ENCODE measurements at regions not wholly inside any gene's neighbourhood (a gene's known extent, or its start where the extent isn't known, plus 50 kb on each side); places are given as distances from the start of the nearest gene placed in this dataset.

- Histone ChIP-seq H3K9me3 (ENCODE audit: low read depth, low read length) (no peaks in the 10 kb centered on the region), H3K4me1 (ENCODE audit: insufficient read depth, low read length) (no peaks in the 10 kb centered on the region), H3K4me3 (ENCODE audit: low read length) (no peak overlapping the region), H3K27me3 (ENCODE audit: insufficient read depth, low read length) (no peaks in the 10 kb centered on the region)
Measured at GRCh38 chr3:124115279-124115678, 123.4 kb upstream of the ROPN1 start.

GRCh38 chr3:124115956-124116355 lies 124.0 kb upstream of the ROPN1 start:
- Histone ChIP-seq H3K9me3 (ENCODE audit: low read depth, low read length) (no peaks in the 10 kb centered on the region), H3K4me1 (ENCODE audit: insufficient read depth, low read length) (no peaks in the 10 kb centered on the region), H3K4me3 (ENCODE audit: low read length) (no peak overlapping the region), H3K27me3 (ENCODE audit: insufficient read depth, low read length) (no peaks in the 10 kb centered on the region)

DNA sequence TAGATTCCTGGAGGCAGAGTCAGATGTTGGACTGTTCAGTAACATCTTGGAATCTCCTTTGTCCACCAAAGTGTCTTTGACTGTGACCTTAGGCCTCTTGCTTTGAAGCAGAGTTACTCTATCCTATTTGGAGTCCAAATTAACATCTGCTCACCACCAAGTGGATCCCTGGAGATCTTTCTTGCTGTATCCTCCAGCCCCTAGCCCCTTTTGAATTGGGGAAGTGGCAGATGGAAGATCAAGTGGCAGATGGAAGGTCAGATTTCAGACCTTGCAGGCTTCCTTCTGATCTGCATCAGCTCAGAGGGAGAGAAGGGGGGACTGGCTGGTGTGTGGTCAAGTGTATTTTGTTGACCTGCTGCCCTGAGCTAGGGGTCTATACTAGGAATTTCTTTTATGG lies 125.0 kb upstream of the ROPN1 start:
- no peaks in the 10 kb centered on the region for H3K27me3 ChIP-seq (ENCODE audit: insufficient read depth, low read length)
- no peaks in the 10 kb centered on the region for H3K4me1 ChIP-seq (ENCODE audit: insufficient read depth, low read length)
- H3K4me3 ChIP-seq (ENCODE audit: low read length): no peak overlapping the region
- no peaks in the 10 kb centered on the region for H3K9me3 ChIP-seq (ENCODE audit: low read depth, low read length)

DNA sequence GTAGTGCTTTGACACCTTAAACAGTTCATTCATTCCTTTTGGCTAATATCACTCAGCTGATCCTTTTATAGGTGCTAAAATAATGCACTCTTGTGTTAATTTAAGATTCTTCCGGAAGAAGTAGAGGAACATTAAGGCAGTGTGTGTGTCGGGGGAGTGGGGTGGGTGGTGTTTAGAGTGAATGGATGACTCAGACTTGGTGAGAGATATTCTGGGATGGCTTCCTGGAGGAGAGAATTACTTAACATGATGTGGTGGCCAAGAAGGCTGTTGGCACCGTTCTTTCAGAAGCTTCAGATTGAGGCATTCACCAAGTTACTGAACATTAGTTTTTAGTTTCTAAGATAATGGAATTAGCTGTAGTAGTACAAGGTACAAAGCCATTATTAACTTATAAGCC lies 125.6 kb upstream of the ROPN1 start:
- no peaks in the 10 kb centered on the region for H3K9me3 ChIP-seq (ENCODE audit: low read depth, low read length)
- H3K4me1 ChIP-seq (ENCODE audit: insufficient read depth, low read length): no peaks in the 10 kb centered on the region
- no peak overlapping the region for H3K4me3 ChIP-seq (ENCODE audit: low read length)
- H3K27me3 ChIP-seq (ENCODE audit: insufficient read depth, low read length): no peaks in the 10 kb centered on the region

DNA sequence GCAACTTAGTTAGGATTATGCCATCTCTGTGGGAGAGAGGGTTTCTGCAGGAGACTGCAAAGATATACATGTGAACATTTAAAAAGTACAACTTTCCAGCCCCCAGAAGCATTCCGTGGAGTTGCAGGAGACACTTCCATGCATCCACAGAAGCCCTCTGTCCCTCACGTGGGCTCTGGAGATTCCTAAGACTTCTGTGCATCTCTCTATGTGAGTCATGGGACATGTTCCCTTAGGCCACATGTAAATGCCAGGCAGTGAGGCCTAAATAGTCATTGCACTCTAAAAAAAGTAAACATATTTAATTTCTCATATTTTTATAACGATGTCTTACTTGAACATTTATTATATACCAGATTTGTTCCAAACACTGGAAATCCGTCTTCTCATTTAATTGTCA lies 126.5 kb upstream of the ROPN1 start:
- Histone ChIP-seq H3K4me3 (ENCODE audit: low read length) (no peak overlapping the region), H3K27me3 (ENCODE audit: insufficient read depth, low read length) (no peaks in the 10 kb centered on the region), H3K9me3 (ENCODE audit: low read depth, low read length) (no peaks in the 10 kb centered on the region)

DNA sequence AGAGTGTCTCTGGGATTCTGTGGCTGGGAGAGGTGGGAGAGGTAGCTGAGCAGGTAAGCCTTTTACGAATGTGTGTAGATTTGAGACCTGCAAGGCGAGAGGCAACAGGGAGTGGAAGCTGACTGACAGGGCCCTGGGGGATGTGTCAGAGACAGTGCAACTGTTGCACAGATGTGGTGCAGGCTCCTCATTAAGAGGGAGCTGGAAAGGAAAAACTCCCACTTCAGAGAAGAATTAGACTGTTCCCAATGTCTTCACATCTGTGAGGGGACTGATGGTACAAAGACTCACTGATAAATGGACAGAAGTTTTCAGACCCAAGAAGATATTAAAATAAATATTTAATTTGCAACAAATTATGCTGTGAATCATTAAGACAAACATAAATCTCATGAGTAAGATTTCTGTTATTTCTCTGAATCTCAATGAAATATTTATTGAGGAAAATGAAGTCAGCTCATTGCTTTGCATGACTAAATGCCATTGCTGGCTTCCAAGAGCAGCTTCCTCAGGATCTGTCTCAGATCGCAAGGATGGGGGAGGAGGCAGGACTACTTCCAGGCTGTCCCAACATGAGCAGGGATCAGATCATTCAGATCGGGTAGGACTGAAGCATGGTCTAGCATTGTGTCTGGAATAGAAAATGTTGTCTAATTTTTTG lies 127.3 kb upstream of the ROPN1 start:
- no peak overlapping the region for H3K4me3 ChIP-seq (ENCODE audit: low read length)
- no peaks in the 10 kb centered on the region for H3K27me3 ChIP-seq (ENCODE audit: insufficient read depth, low read length)
- no peaks in the 10 kb centered on the region for H3K4me1 ChIP-seq (ENCODE audit: insufficient read depth, low read length)
- H3K9me3 ChIP-seq (ENCODE audit: low read depth, low read length): no peaks in the 10 kb centered on the region

More for the DNA sequence above, 126.5 kb upstream of the ROPN1 start:
- H3K4me1 ChIP-seq (ENCODE audit: insufficient read depth, low read length): no peaks in the 10 kb centered on the region

- no peaks in the 10 kb centered on the region for H3K4me1 ChIP-seq (ENCODE audit: insufficient read depth, low read length)
- H3K4me3 ChIP-seq (ENCODE audit: low read length): no peak overlapping the region
- H3K9me3 ChIP-seq (ENCODE audit: low read depth, low read length): no peaks in the 10 kb centered on the region
- no peaks in the 10 kb centered on the region for H3K27me3 ChIP-seq (ENCODE audit: insufficient read depth, low read length)
Measured at GRCh38 chr3:124121379-124122312, 129.7 kb upstream of the ROPN1 start.

DNA sequence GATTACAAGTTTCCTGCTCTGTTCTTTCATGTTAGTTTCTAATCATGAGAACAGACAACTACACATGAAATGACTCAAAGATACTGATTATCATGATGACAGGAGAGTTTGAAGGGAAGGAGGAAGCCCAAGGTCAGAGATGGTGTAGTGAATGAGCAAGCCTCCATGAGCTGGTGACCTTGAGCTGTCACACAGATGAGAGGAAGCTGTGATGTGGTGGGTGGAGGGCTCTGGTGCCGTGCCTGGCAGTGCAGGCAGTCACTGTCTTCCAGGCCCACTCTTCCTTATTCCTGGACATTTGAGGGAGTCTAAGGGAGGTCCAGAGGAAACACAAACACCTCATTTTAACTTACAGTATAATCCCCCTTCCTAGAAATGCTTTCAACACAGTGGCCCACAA lies 133.4 kb upstream of the ROPN1 start:
- no peaks in the 10 kb centered on the region for H3K9me3 ChIP-seq (ENCODE audit: low read depth, low read length)
- H3K4me3 ChIP-seq (ENCODE audit: low read length): no peak overlapping the region
- H3K27me3 ChIP-seq (ENCODE audit: insufficient read depth, low read length): no peaks in the 10 kb centered on the region
- H3K4me1 ChIP-seq (ENCODE audit: insufficient read depth, low read length): no peaks in the 10 kb centered on the region

DNA sequence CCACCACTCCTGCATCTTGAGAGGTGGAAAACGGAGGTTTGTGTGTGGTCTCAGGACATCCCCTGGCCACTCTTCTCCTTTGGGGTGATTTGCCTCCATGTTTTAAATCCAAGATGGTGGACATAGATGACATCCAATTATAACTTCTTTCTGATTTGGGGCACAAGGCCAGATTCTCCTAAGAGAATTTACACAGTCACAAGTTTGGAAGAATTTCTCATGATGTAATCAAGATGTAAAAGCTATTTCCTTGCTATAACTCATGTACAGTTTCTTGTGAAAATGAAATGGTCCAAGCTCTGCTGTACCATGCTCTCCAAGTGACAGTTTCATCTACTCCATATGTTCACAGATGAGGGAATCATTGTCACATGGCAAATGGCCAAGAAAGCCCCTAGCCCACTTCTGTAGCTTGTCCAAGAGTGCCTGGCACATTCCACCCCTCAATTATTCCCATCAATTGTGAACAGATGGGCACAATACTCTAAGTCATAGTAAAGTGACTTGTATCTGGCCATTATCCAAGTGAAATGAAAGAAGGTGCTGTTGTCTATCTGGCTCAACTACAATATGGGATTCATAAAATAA lies 134.6 kb upstream of the ROPN1 start:
- Histone ChIP-seq H3K4me3 (ENCODE audit: low read length) (no peak overlapping the region), H3K9me3 (ENCODE audit: low read depth, low read length) (no peaks in the 10 kb centered on the region), H3K27me3 (ENCODE audit: insufficient read depth, low read length) (no peaks in the 10 kb centered on the region), H3K4me1 (ENCODE audit: insufficient read depth, low read length) (no peaks in the 10 kb centered on the region)

- H3K9me3 ChIP-seq (ENCODE audit: low read depth, low read length): no peaks in the 10 kb centered on the region
- no peak overlapping the region for H3K4me3 ChIP-seq (ENCODE audit: low read length)
- no peaks in the 10 kb centered on the region for H3K4me1 ChIP-seq (ENCODE audit: insufficient read depth, low read length)
- no peaks in the 10 kb centered on the region for H3K27me3 ChIP-seq (ENCODE audit: insufficient read depth, low read length)
Measured at GRCh38 chr3:124131158-124131557, 139.2 kb upstream of the ROPN1 start.

DNA sequence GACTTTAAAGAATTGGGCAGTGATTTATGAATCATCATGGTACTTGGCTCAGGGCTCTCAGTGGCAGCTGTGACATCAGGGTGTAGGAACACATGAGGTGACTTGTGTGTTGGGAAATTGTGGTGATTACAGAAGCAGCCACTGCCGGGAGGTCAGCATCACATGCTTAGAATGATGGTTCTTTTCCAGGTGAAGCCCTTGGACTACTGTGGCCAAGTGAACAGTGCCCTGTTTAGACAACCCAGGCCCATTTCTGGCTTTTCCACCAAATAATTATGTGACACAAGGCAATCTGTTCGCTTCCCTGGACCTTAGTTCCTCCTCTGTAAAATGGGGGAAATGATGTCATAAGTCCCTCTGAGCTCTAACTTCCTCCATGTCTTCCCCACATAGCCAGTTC lies 139.7 kb upstream of the ROPN1 start:
- H3K4me1 ChIP-seq (ENCODE audit: insufficient read depth, low read length): no peaks in the 10 kb centered on the region
- no peak overlapping the region for H3K4me3 ChIP-seq (ENCODE audit: low read length)
- no peaks in the 10 kb centered on the region for H3K27me3 ChIP-seq (ENCODE audit: insufficient read depth, low read length)
- H3K9me3 ChIP-seq (ENCODE audit: low read depth, low read length): no peaks in the 10 kb centered on the region

GRCh38 chr3:124132813-124133212 lies 140.9 kb upstream of the ROPN1 start:
- H3K4me3 ChIP-seq (ENCODE audit: low read length): no peak overlapping the region
- H3K9me3 ChIP-seq (ENCODE audit: low read depth, low read length): no peaks in the 10 kb centered on the region
- no peaks in the 10 kb centered on the region for H3K4me1 ChIP-seq (ENCODE audit: insufficient read depth, low read length)
- H3K27me3 ChIP-seq (ENCODE audit: insufficient read depth, low read length): no peaks in the 10 kb centered on the region

DNA sequence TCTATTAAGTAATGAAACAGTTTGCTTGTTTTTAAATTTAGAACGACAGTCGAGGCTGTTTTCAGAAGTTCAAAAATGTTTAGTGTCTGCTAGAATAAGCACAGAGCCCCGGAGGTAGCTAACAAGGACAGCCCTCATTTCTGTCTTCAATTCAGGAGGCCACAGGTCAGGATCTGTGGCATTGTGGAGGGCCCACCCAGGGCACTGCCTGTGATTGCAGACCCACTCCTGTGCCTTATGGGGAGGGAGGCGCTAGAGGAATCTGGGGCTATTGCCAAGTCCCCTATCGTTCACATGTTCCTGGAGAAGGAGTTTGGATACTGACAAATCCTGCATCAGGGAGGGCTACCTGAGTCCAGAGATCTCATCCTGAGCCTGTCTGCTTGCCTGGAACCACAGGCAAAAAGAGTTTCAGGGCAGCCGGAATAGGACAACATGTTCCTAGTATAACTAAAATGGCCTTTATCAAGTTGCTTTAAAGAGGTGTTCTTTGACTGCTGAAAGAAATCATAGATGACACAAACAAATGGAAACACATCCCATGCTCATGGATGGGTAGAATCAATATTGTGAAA lies 141.5 kb upstream of the ROPN1 start:
- Histone ChIP-seq H3K4me3 (ENCODE audit: low read length) (no peak overlapping the region), H3K27me3 (ENCODE audit: insufficient read depth, low read length) (no peaks in the 10 kb centered on the region), H3K9me3 (ENCODE audit: low read depth, low read length) (no peaks in the 10 kb centered on the region), H3K4me1 (ENCODE audit: insufficient read depth, low read length) (no peaks in the 10 kb centered on the region)

DNA sequence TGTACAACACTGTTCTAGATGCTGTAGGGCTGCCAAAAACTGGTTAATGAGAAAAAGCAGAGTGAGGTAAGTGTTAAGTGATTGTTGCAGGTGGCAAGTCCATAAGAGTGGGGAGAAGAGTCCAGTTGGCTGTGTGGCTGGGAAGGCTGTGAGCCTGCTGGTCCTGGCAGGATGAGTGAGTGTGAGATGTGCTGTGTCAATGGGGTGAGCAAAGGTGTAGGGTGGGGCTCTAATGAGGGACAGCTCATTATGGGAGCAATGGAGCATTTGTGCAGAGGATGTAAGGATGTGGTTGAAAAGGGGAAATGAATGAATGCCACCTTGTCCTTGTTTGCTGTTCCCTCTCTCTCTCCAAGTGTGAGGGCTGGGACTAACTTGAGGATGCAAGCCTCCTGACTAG lies 145.3 kb upstream of the ROPN1 start:
- H3K4me3 ChIP-seq (ENCODE audit: low read length): no peak overlapping the region
- H3K9me3 ChIP-seq (ENCODE audit: low read depth, low read length): no peaks in the 10 kb centered on the region
- H3K27me3 ChIP-seq (ENCODE audit: insufficient read depth, low read length): no peaks in the 10 kb centered on the region
- no peaks in the 10 kb centered on the region for H3K4me1 ChIP-seq (ENCODE audit: insufficient read depth, low read length)

- no peaks in the 10 kb centered on the region for H3K4me1 ChIP-seq (ENCODE audit: insufficient read depth, low read length)
- no peak overlapping the region for H3K4me3 ChIP-seq (ENCODE audit: low read length)
- no peaks in the 10 kb centered on the region for H3K9me3 ChIP-seq (ENCODE audit: low read depth, low read length)
- H3K27me3 ChIP-seq (ENCODE audit: insufficient read depth, low read length): no peaks in the 10 kb centered on the region
Measured at GRCh38 chr3:124138148-124138547, 146.2 kb upstream of the ROPN1 start.

Measured in mononuclear cell (primary cell).